ENCODE measurements at regions not wholly inside any gene's neighbourhood (a gene's known extent, or its start where the extent isn't known, plus 50 kb on each side); places are given as distances from the start of the nearest gene placed in this dataset.

GRCh38 chr2:9694661-9695234 lies 64.0 kb upstream of the YWHAQ start:
- DNase-seq = no peak
- Mint-ChIP-seq H3K27me3 (ENCODE audit: unreplicated experiment) (no peaks in the 10 kb centered on the region), H3K4me3 (ENCODE audit: low read depth, unreplicated experiment) (no peak overlapping the region), H3K27ac (ENCODE audit: unreplicated experiment) (no peak overlapping the region), H3K4me1 (ENCODE audit: low read depth, unreplicated experiment) (peaks cover 10% of the 10 kb centered on the region), H3K36me3 (ENCODE audit: insufficient read depth, unreplicated experiment) (no peaks in the 10 kb centered on the region), H3K9me3 (ENCODE audit: low read depth, unreplicated experiment) (no peaks in the 10 kb centered on the region)
- BruUV-seq (replicated peaks) = no TSS peak
- CTCF ChIA-PET = interaction anchor here (0.7 kb wide), 2 partner anchors 476 to 940 kb away, joined by 3 read pairs; no protein-coding TSS in a partner anchor
- intact Hi-C loops (cut with micrococcal nuclease; ENCODE audit: unreplicated experiment) = no loop called here
- TF ChIP-seq CTCF (IDR thresholded peaks at IDR 0.05; ENCODE audit: unreplicated experiment) = no peak

- intact Hi-C loops (cut with micrococcal nuclease; ENCODE audit: unreplicated experiment) = no loop called here
- Mint-ChIP-seq H3K4me1 (ENCODE audit: low read depth, unreplicated experiment) (peaks cover 10% of the 10 kb centered on the region), H3K36me3 (ENCODE audit: insufficient read depth, unreplicated experiment) (no peaks in the 10 kb centered on the region), H3K9me3 (ENCODE audit: low read depth, unreplicated experiment) (no peaks in the 10 kb centered on the region), H3K4me3 (ENCODE audit: low read depth, unreplicated experiment) (no peak overlapping the region), H3K27me3 (ENCODE audit: unreplicated experiment) (no peaks in the 10 kb centered on the region), H3K27ac (ENCODE audit: unreplicated experiment) (no peak overlapping the region)
- CTCF ChIA-PET = no interaction called here
- DNase-seq = no peak
- TF ChIP-seq CTCF (IDR thresholded peaks at IDR 0.05; ENCODE audit: unreplicated experiment) = no peak
- BruUV-seq (replicated peaks) = no TSS peak
Observed at GRCh38 chr2:9695941-9696340, 65.1 kb upstream of the YWHAQ start.

- no peaks in the 10 kb centered on the region for H3K27me3 Mint-ChIP-seq (ENCODE audit: unreplicated experiment)
- no peak overlapping the region for H3K4me3 Mint-ChIP-seq (ENCODE audit: low read depth, unreplicated experiment)
- H3K27ac Mint-ChIP-seq (ENCODE audit: unreplicated experiment) = no peak overlapping the region
- H3K4me1 Mint-ChIP-seq (ENCODE audit: low read depth, unreplicated experiment) = peaks cover 10% of the 10 kb centered on the region
- no TSS peak for BruUV-seq (replicated peaks)
- DNase-seq = no peak
- CTCF ChIA-PET = no interaction called here
- intact Hi-C loops (cut with micrococcal nuclease; ENCODE audit: unreplicated experiment) = no loop called here
- H3K36me3 Mint-ChIP-seq (ENCODE audit: insufficient read depth, unreplicated experiment) = no peaks in the 10 kb centered on the region
- no peaks in the 10 kb centered on the region for H3K9me3 Mint-ChIP-seq (ENCODE audit: low read depth, unreplicated experiment)
- no peak for TF ChIP-seq CTCF (IDR thresholded peaks at IDR 0.05; ENCODE audit: unreplicated experiment)
Observed at GRCh38 chr2:9696731-9697130, 65.9 kb upstream of the YWHAQ start.

GRCh38 chr2:9697909-9698308 lies 67.1 kb upstream of the YWHAQ start:
- Mint-ChIP-seq H3K36me3 (ENCODE audit: insufficient read depth, unreplicated experiment) (no peaks in the 10 kb centered on the region), H3K4me1 (ENCODE audit: low read depth, unreplicated experiment) (peaks cover 10% of the 10 kb centered on the region), H3K9me3 (ENCODE audit: low read depth, unreplicated experiment) (peaks cover 5% of the 10 kb centered on the region), H3K4me3 (ENCODE audit: low read depth, unreplicated experiment) (no peak overlapping the region), H3K27ac (ENCODE audit: unreplicated experiment) (no peak overlapping the region), H3K27me3 (ENCODE audit: unreplicated experiment) (no peaks in the 10 kb centered on the region)
- CTCF ChIA-PET = no interaction called here
- intact Hi-C loops (cut with micrococcal nuclease; ENCODE audit: unreplicated experiment) = no loop called here
- no peak for TF ChIP-seq CTCF (IDR thresholded peaks at IDR 0.05; ENCODE audit: unreplicated experiment)
- BruUV-seq (replicated peaks) = no TSS peak
- DNase-seq = no peak

All from Calu3 (cell line).